HL-60 (cell line): ENCODE measurements at regions not wholly inside any gene's neighbourhood (a gene's known extent, or its start where the extent isn't known, plus 50 kb on each side); places are given as distances from the start of the nearest gene placed in this dataset.

Experiments used
- DNase-seq, 2 experiments: peaks; one replicate each; pipeline ENCODE4 v3.0.0-alpha.2; 2010 to 2020; ENCODE audit warnings: low read depth in 1 of 2, low spot score in 1 of 2
- H3K27ac ChIP-seq: fragments of 250-450 bp; sonication (Bioruptor Pico); replicated peaks from 2 replicates; pipeline ENCODE4 v1.5.1; 2020; ENCODE audit warnings: mild to moderate bottlenecking, moderate library complexity
- H3K27me3 ChIP-seq: fragments of 250-450 bp; sonication (Bioruptor Pico); 2 replicates; pipeline ENCODE4 v1.5.1; 2021; ENCODE audit warnings: mild to moderate bottlenecking, moderate library complexity; ENCODE audit not compliant: insufficient read depth, poor library complexity, severe bottlenecking
- H3K4me3 ChIP-seq: replicated peaks from 2 replicates; pipeline ENCODE4 v1.5.1; 2011; ENCODE audit warnings: mild to moderate bottlenecking, control low read depth, low read length; ENCODE audit not compliant: insufficient read depth
- GABPA ChIP-seq: IDR thresholded peaks from 2 replicates; pipeline ENCODE4 v1.6.1; 2012; ENCODE audit warnings: low read depth
- POLR2AphosphoS5 ChIP-seq: IDR thresholded peaks from 2 replicates; pipeline ENCODE4 v1.6.1; 2012; ENCODE audit warnings: low read depth
- SPI1 ChIP-seq: IDR thresholded peaks from 2 replicates; pipeline ENCODE4 v1.6.1; 2012; ENCODE audit warnings: low read depth, mild to moderate bottlenecking, borderline replicate concordance
- TF ChIP-seq, protein P1 (sequence below): IDR thresholded peaks from one replicate; pipeline ENCODE4 v1.5.1; 2011; ENCODE audit warnings: low read length, control low read depth, inconsistent platforms; ENCODE audit not compliant: insufficient read depth
- TF ChIP-seq, protein P2 (sequence below): IDR thresholded peaks from 2 replicates; pipeline ENCODE4 v1.6.1; 2012; ENCODE audit warnings: low read depth; ENCODE audit not compliant: insufficient replicate concordance

DNA sequence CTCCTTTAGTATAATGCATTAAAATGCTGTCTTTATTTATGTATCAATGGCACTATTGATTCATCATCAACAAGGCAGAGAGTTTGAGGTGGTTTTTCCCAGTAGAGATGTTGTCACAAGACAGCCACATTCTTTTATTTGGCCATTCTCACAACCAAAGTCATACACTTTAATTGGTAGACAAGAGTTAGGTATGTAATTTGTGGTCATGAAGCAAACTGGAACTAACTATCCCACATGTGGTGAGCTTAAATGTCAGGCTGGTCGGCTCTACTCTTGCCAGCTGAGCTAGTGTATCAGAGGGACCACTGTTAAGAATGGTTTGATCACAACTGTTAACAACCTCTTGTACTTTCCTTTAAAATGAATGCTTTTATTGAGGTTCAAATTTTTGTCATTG is 714.6 kb downstream of the CD109 start:
- Histone ChIP-seq H3K4me3 (no peak overlapping the region), H3K27me3 (no peaks in the 10 kb centered on the region), H3K27ac (no peak overlapping the region)
- TF ChIP-seq POLR2AphosphoS5, result no peak
- TF ChIP-seq, protein P1, sequence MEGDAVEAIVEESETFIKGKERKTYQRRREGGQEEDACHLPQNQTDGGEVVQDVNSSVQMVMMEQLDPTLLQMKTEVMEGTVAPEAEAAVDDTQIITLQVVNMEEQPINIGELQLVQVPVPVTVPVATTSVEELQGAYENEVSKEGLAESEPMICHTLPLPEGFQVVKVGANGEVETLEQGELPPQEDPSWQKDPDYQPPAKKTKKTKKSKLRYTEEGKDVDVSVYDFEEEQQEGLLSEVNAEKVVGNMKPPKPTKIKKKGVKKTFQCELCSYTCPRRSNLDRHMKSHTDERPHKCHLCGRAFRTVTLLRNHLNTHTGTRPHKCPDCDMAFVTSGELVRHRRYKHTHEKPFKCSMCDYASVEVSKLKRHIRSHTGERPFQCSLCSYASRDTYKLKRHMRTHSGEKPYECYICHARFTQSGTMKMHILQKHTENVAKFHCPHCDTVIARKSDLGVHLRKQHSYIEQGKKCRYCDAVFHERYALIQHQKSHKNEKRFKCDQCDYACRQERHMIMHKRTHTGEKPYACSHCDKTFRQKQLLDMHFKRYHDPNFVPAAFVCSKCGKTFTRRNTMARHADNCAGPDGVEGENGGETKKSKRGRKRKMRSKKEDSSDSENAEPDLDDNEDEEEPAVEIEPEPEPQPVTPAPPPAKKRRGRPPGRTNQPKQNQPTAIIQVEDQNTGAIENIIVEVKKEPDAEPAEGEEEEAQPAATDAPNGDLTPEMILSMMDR, result no peak
- DNase-seq, result no peak

DNA sequence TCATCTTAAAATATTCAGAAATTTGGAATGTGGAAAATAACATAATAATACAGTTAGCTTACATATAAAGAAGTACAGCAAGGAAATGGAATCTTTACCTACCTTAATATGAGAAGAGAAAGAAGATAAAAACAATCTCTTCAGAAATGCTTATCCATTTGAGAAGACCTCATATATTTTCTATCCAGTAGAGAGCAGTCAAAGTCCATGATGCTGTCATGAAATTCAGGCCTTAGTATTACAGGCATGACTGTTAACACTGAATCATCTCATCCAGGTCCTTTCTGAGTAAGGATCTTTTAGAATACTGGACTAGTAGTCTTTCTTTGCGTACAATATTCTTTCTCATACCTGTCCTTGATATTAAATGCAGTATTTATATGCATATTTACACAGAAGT is 713.4 kb downstream of the CD109 start:
- TF ChIP-seq, protein P2, sequence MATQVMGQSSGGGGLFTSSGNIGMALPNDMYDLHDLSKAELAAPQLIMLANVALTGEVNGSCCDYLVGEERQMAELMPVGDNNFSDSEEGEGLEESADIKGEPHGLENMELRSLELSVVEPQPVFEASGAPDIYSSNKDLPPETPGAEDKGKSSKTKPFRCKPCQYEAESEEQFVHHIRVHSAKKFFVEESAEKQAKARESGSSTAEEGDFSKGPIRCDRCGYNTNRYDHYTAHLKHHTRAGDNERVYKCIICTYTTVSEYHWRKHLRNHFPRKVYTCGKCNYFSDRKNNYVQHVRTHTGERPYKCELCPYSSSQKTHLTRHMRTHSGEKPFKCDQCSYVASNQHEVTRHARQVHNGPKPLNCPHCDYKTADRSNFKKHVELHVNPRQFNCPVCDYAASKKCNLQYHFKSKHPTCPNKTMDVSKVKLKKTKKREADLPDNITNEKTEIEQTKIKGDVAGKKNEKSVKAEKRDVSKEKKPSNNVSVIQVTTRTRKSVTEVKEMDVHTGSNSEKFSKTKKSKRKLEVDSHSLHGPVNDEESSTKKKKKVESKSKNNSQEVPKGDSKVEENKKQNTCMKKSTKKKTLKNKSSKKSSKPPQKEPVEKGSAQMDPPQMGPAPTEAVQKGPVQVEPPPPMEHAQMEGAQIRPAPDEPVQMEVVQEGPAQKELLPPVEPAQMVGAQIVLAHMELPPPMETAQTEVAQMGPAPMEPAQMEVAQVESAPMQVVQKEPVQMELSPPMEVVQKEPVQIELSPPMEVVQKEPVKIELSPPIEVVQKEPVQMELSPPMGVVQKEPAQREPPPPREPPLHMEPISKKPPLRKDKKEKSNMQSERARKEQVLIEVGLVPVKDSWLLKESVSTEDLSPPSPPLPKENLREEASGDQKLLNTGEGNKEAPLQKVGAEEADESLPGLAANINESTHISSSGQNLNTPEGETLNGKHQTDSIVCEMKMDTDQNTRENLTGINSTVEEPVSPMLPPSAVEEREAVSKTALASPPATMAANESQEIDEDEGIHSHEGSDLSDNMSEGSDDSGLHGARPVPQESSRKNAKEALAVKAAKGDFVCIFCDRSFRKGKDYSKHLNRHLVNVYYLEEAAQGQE, result no peak
- TF ChIP-seq, protein P1, result no peak
- TF ChIP-seq POLR2AphosphoS5 (no peak), SPI1 (no peak), GABPA (no peak)
- no peak for DNase-seq

DNA sequence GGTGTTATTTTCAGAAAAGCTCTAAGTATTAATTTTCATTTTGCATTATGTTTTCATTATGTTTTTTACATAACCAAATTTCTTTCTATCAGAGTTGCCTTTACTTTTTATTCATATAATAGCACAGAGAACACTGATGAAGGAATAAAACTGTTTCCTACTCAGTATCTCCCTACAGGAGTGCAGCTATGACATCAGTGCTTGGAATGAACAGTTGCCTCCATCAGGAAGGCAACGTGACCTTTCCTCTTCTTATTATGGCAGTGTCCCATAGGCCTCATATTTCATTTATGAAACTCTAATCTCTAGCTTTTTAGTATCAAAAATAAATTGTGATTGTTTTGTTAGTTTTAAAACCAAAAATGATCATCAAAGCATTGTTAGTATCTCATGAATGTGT is 712.8 kb downstream of the CD109 start:
- no peak for TF ChIP-seq SPI1
- TF ChIP-seq, protein P2, result no peak
- TF ChIP-seq POLR2AphosphoS5, result no peak
- TF ChIP-seq, protein P1, result no peak
- TF ChIP-seq GABPA, result no peak
- DNase-seq, result no peak

More for the DNA sequence above, 713.4 kb downstream of the CD109 start:
- no peak overlapping the region for H3K27ac ChIP-seq
- no peaks in the 10 kb centered on the region for H3K27me3 ChIP-seq
- H3K4me3 ChIP-seq, result no peak overlapping the region

DNA sequence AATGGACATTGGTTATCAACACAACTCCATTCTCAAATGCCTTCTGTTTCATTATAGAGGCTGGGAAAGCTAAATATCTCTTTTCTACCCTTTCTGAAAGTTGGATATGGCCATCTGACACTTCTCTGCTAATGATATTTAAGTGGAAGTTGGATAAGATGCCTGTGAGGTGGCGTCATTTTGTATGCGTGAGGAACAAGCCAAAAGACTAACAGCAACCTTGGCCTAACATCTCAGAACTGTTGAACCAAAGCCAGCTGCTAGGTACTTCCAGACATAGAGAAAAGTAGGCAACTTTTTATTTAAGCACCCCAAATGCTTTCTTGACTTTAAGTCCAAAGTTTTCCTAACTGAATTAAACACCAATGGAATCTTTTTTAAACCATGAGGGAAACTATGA is 708.4 kb downstream of the CD109 start:
- DNase-seq, result no peak
- Histone ChIP-seq H3K27ac (no peak overlapping the region), H3K4me3 (no peak overlapping the region), H3K27me3 (no peaks in the 10 kb centered on the region)
- TF ChIP-seq SPI1, result no peak
- TF ChIP-seq POLR2AphosphoS5, result no peak
- TF ChIP-seq, protein P1, result no peak
- no peak for TF ChIP-seq GABPA
- TF ChIP-seq, protein P2, result no peak

More for the DNA sequence above, 712.8 kb downstream of the CD109 start:
- Histone ChIP-seq H3K4me3 (no peak overlapping the region), H3K27ac (no peak overlapping the region), H3K27me3 (no peaks in the 10 kb centered on the region)
